GM12864 (cell line): ENCODE measurements at regions not wholly inside any gene's neighbourhood (a gene's known extent, or its start where the extent isn't known, plus 50 kb on each side); places are given as distances from the start of the nearest gene placed in this dataset.

Experiments used
- DNase-seq: peaks from one replicate; pipeline ENCODE4 v3.0.0-alpha.2; 2011; ENCODE audit warnings: low read depth
- H3K4me3 ChIP-seq: 2 replicates; pipeline ENCODE4 v1.5.1; 2011; ENCODE audit warnings: mild to moderate bottlenecking, low read depth, low read length, control low read depth
- CTCF ChIP-seq: IDR thresholded peaks from 2 replicates; pipeline ENCODE4 v1.5.1; 2011; ENCODE audit warnings: low read depth, mild to moderate bottlenecking, moderate library complexity, low read length, control low read depth, inconsistent platforms; ENCODE audit errors: missing control alignments

GRCh38 chr2:33900610-33901009, 301.5 kb upstream of the FAM98A start:
- DNase-seq: no peak
- no peak for TF ChIP-seq CTCF
- H3K4me3 ChIP-seq: no peak overlapping the region

GRCh38 chr2:33897741-33898140, 298.6 kb upstream of the FAM98A start:
- no peak overlapping the region for H3K4me3 ChIP-seq
- no peak for TF ChIP-seq CTCF
- no peak for DNase-seq

GRCh38 chr2:33893824-33894223, 294.7 kb upstream of the FAM98A start:
- H3K4me3 ChIP-seq: no peak overlapping the region
- no peak for TF ChIP-seq CTCF
- no peak for DNase-seq

GRCh38 chr2:33891616-33892015, 292.5 kb upstream of the FAM98A start:
- H3K4me3 ChIP-seq: no peak overlapping the region
- no peak for TF ChIP-seq CTCF
- no peak for DNase-seq

- no peak for TF ChIP-seq CTCF
- no peak for DNase-seq
- no peak overlapping the region for H3K4me3 ChIP-seq
These were observed 291.6 kb upstream of the FAM98A start for GRCh38 chr2:33890686-33891085.

- TF ChIP-seq CTCF: no peak
- no peak overlapping the region for H3K4me3 ChIP-seq
- DNase-seq: no peak
These were observed 278.4 kb upstream of the FAM98A start for GRCh38 chr2:33877348-33878016.

- no peak overlapping the region for H3K4me3 ChIP-seq
- no peak for DNase-seq
- no peak for TF ChIP-seq CTCF
These were observed 274.0 kb upstream of the FAM98A start for GRCh38 chr2:33873076-33873605.
